OCI-LY7 (cell line): ENCODE measurements at regions not wholly inside any gene's neighbourhood (a gene's known extent, or its start where the extent isn't known, plus 50 kb on each side); places are given as distances from the start of the nearest gene placed in this dataset.
"Not testable (repeated sequence)": the region's sequence is repeated elsewhere in the genome, so short reads cannot be mapped to it uniquely, and the experiment has no call there.

Experiments
- BruUV-seq: library from RNA; stranded (reverse); fragments of 400-500 nt; replicated peaks from 2 replicates; lab custom pipeline; 2021; lab: Mats Ljungman, UMichigan
- CTCF ChIA-PET: fragments of 300-600 bp; sonication (Branson Sonifier 250); formaldehyde crosslinking; loops from one replicate; lab custom pipeline; 2022; ENCODE audit warnings: antibody characterized with exemption; ENCODE audit not compliant: unreplicated experiment; lab: Charles Lee
- POLR2A ChIA-PET: fragments of 300-600 bp; sonication (Branson Sonifier 250); formaldehyde crosslinking; loops from one replicate; lab custom pipeline; 2022; ENCODE audit warnings: antibody characterized with exemption; lab: Charles Lee
- DNase-seq: peaks from one replicate; pipeline ENCODE4 v3.0.0-alpha.2; 2015; ENCODE audit warnings: low spot score
- H2AFZ ChIP-seq: fragments of 200-600 bp; sonication (generic), shearing (Covaris generic); 2 replicates; pipeline ENCODE4 v1.6.1; 2014; ENCODE audit warnings: mild to moderate bottlenecking, antibody characterized with exemption, low read length, moderate library complexity
- H3K27ac ChIP-seq: fragments of 200-600 bp; sonication (generic); 2 replicates; pipeline ENCODE4 v1.5.1; 2014; ENCODE audit warnings: mixed run types, low read depth, mild to moderate bottlenecking, moderate library complexity, low read length, inconsistent platforms; ENCODE audit not compliant: poor library complexity, severe bottlenecking
- H3K36me3 ChIP-seq: fragments of 200-600 bp; sonication (generic); 2 replicates; pipeline ENCODE4 v1.6.1; 2014; ENCODE audit warnings: mild to moderate bottlenecking, antibody characterized with exemption, low read length, moderate library complexity, mixed read lengths; ENCODE audit not compliant: insufficient read depth
- H3K4me1 ChIP-seq: fragments of 200-600 bp; sonication (generic); 2 replicates; pipeline ENCODE4 v1.5.1; 2014; ENCODE audit warnings: mild to moderate bottlenecking, low read length; ENCODE audit not compliant: insufficient read depth, poor library complexity, severe bottlenecking
- H3K4me2 ChIP-seq: fragments of 200-600 bp; sonication (generic); 2 replicates; pipeline ENCODE4 v1.6.1; 2014; ENCODE audit warnings: mild to moderate bottlenecking, low read length
- H3K4me3 ChIP-seq: fragments of 200-600 bp; sonication (generic); 2 replicates; pipeline ENCODE4 v1.5.1; 2014; ENCODE audit warnings: mild to moderate bottlenecking, low read depth, low read length; ENCODE audit not compliant: poor library complexity, severe bottlenecking
- H3K79me2 ChIP-seq: fragments of 200-600 bp; sonication (generic); 2 replicates; pipeline ENCODE4 v1.6.1; 2016; ENCODE audit warnings: low read depth, mild to moderate bottlenecking, low read length, moderate library complexity, mixed read lengths; ENCODE audit not compliant: insufficient read depth
- H3K9me2 ChIP-seq: fragments of 200-600 bp; sonication (generic); 2 replicates; pipeline ENCODE4 v1.6.1; 2016; ENCODE audit warnings: mild to moderate bottlenecking, low read length, mixed read lengths; ENCODE audit not compliant: insufficient read depth
- H3K9me3 ChIP-seq: fragments of 200-600 bp; sonication (generic); 2 replicates; pipeline ENCODE4 v1.6.1; 2014; ENCODE audit warnings: mild to moderate bottlenecking, mixed run types, low read length, mixed read lengths
- H4K20me1 ChIP-seq: fragments of 200-600 bp; sonication (generic); 2 replicates; pipeline ENCODE4 v1.6.1; 2014; ENCODE audit warnings: mild to moderate bottlenecking, antibody characterized with exemption, low read length, moderate library complexity, mixed read lengths; ENCODE audit not compliant: insufficient read depth
- EZH2phosphoT487 ChIP-seq: fragments of 200-600 bp; sonication (generic); IDR thresholded peaks from 2 replicates; pipeline ENCODE4 v1.6.1; 2018; ENCODE audit warnings: low read depth, borderline replicate concordance, mild to moderate bottlenecking, mixed run types, antibody characterized with exemption, low read length, moderate library complexity, mixed read lengths
- intact Hi-C: fragments of 100-400 bp; cut with micrococcal nuclease; formaldehyde crosslinking; loops from one replicate; pipeline ENCODE4 v1.10.0; 2022; ENCODE audit not compliant: unreplicated experiment
- TF ChIP-seq, protein P1 (sequence below): fragments of 200-600 bp; sonication (generic); conservative IDR thresholded peaks from 2 replicates; pipeline ENCODE4 v1.5.1; 2014; ENCODE audit warnings: mild to moderate bottlenecking, antibody characterized with exemption, low read length, moderate library complexity, mixed read lengths

DNA sequence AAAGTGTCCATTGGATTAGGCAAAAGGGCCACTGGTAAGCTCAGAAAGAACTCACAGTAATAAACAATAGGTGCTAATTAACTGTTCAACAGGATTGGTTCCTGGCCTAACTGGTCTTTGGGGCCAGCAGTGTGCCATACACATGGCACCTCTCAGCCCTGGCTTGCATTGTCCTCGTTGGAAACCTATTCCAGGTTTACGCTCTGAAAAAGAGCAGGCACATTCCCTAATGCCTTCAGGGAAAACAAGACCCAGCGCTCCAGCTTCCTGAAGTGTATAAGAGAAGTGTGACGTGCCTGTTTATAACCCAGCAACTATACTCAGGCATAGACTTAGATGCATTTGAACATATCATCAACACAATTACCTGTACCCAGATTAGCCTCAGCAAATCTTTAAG is 51.9 kb upstream of the RBM47 start:
- intact Hi-C loops, result no loop called here
- no peak for TF ChIP-seq EZH2phosphoT487
- TF ChIP-seq, protein P1, sequence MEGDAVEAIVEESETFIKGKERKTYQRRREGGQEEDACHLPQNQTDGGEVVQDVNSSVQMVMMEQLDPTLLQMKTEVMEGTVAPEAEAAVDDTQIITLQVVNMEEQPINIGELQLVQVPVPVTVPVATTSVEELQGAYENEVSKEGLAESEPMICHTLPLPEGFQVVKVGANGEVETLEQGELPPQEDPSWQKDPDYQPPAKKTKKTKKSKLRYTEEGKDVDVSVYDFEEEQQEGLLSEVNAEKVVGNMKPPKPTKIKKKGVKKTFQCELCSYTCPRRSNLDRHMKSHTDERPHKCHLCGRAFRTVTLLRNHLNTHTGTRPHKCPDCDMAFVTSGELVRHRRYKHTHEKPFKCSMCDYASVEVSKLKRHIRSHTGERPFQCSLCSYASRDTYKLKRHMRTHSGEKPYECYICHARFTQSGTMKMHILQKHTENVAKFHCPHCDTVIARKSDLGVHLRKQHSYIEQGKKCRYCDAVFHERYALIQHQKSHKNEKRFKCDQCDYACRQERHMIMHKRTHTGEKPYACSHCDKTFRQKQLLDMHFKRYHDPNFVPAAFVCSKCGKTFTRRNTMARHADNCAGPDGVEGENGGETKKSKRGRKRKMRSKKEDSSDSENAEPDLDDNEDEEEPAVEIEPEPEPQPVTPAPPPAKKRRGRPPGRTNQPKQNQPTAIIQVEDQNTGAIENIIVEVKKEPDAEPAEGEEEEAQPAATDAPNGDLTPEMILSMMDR, result no peak
- BruUV-seq, result no TSS peak
- Histone ChIP-seq H3K9me2 (no peaks in the 10 kb centered on the region), H3K9me3 (no peaks in the 10 kb centered on the region), H3K27ac (no peak overlapping the region), H4K20me1 (no peaks in the 10 kb centered on the region), H2AFZ (no peak overlapping the region), H3K4me3 (no peak overlapping the region), H3K79me2 (no peaks in the 10 kb centered on the region), H3K4me2 (no peak overlapping the region), H3K4me1 (no peaks in the 10 kb centered on the region), H3K36me3 (no peaks in the 10 kb centered on the region)
- ChIA-PET POLR2A (interaction anchor here (0.6 to 1.3 kb wide), 3 partner anchors 9 to 578 kb away, joined by 3 read pairs; no protein-coding TSS in a partner anchor), CTCF (interaction anchor here (0.6 kb wide), 1 partner anchor 227 kb away, joined by 3 read pairs; no protein-coding TSS in a partner anchor)
- DNase-seq, result no peak

DNA sequence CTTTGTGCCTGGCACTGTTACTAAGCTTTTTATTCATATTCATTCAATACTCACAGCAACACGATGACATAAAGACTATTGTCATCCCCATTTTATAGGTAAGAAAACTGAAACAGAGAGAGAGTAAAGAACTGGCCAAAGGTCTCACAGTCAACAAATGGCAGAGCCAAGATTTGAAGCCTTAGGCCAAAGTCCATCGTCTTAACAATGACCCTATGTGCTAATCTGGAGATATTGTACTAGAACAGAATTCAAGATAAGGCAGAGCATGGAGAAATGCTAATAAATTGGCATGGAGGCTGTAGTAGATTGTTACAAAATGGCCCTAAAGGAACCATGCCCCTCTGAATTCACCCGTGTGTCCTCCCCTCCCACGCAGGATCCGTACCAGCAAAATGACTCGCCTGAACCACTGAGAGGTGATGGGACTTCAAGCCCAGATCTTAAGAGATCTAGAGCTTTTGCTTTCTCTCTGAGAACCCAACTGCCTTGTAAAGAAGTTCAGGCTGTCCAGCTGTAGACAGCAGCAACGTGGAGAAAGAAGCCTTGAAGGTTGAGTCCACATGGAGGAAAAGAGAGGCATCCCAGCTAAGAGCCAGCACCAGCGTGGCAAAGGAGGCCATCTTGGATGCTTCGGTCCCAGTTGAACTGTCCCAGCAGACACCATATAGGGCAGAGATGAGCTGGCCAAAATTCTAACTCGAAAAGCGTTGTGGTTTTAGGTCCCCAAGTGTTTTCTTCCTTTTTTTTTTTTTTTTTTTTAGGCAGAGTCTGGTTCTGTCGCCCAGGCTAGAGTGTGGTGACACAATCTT is 52.8 kb upstream of the RBM47 start:
- Histone ChIP-seq H3K4me2 (no peak overlapping the region), H3K9me2 (no peaks in the 10 kb centered on the region), H2AFZ (no peak overlapping the region), H3K36me3 (no peaks in the 10 kb centered on the region), H3K4me1 (no peaks in the 10 kb centered on the region), H3K27ac (no peak overlapping the region), H4K20me1 (no peaks in the 10 kb centered on the region), H3K9me3 (no peaks in the 10 kb centered on the region), H3K4me3 (no peak overlapping the region), H3K79me2 (no peaks in the 10 kb centered on the region)
- TF ChIP-seq EZH2phosphoT487, result no peak
- TF ChIP-seq, protein P1, result no peak
- intact Hi-C loops, result no loop called here
- DNase-seq, result no peak
- no TSS peak for BruUV-seq
- ChIA-PET POLR2A (interaction anchor here (0.6 to 1.3 kb wide), 4 partner anchors 10 to 577 kb away, joined by 3 read pairs; no protein-coding TSS in a partner anchor), CTCF (no interaction called here)

DNA sequence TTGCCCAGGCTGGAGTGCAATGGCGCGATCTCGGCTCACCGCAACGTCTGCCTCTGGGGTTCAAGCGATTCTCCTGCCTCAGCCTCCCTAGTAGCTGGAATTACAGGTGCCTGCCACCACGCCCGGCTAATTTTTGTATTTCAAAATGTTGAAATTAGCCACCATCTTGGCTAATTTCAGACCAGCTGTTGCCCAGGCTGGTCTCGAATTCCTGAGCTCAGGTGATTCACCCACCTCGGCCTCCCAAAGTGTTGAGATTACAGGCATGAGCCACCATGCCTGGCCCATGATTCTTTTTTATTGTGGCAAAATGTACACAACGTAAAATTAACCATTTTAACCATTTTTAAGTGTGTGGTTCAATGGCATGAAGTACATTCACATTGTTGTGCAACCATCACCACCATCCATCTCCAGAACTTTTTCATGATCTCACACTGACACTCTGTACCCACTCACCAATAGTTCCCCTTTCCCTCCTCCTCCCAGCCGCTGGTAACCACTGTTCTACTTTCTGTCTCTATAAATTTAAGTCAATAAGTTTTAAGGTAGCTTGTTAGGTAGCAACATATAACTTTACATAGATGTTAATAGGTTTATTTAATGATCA is 54.0 kb upstream of the RBM47 start:
- CTCF ChIA-PET, result not testable (repeated sequence)
- POLR2A ChIA-PET, result interaction anchor here (0.6 kb wide), 1 partner anchor 13 kb away, joined by 5 read pairs; no protein-coding TSS in a partner anchor

More for the DNA sequence above, 54.0 kb upstream of the RBM47 start:
- H2AFZ ChIP-seq, BruUV-seq, DNase-seq, intact Hi-C loops, H3K4me2 ChIP-seq, H3K27ac ChIP-seq, H3K4me3 ChIP-seq, H3K79me2 ChIP-seq, H3K4me1 ChIP-seq, H4K20me1 ChIP-seq, H3K9me2 ChIP-seq, H3K9me3 ChIP-seq, H3K36me3 ChIP-seq: not testable (repeated sequence)
